ENCODE measurements at regions not wholly inside any gene's neighbourhood (a gene's known extent, or its start where the extent isn't known, plus 50 kb on each side); places are given as distances from the start of the nearest gene placed in this dataset.

GRCh38 chr2:237027712-237028029 lies 58.0 kb upstream of the COPS8 start:
- Histone ChIP-seq H3K36me3 (ENCODE audit: control insufficient read depth, insufficient read depth, low read length) (no peaks in the 10 kb centered on the region), H3K9me3 (ENCODE audit: control insufficient read depth, low read length) (peaks cover 4% of the 10 kb centered on the region), H3K4me1 (ENCODE audit: control insufficient read depth, insufficient read depth, low read length) (peaks cover 18% of the 10 kb centered on the region)

GRCh38 chr2:237030382-237030781 lies 55.3 kb upstream of the COPS8 start:
- no peak overlapping the region for H3K4me3 ChIP-seq (ENCODE audit: low read length)
- H3K9me3 ChIP-seq (ENCODE audit: control insufficient read depth, low read length), result no peaks in the 10 kb centered on the region
- no peaks in the 10 kb centered on the region for H3K36me3 ChIP-seq (ENCODE audit: control insufficient read depth, insufficient read depth, low read length)
- no peak overlapping the region for H3K9ac ChIP-seq (ENCODE audit: low read length)
- no peaks in the 10 kb centered on the region for H3K27me3 ChIP-seq (ENCODE audit: control insufficient read depth, insufficient read depth, low read length)
- peaks cover 12% of the 10 kb centered on the region for H3K4me1 ChIP-seq (ENCODE audit: control insufficient read depth, insufficient read depth, low read length)

More at GRCh38 chr2:237027712-237028029, 58.0 kb upstream of the COPS8 start:
- Histone ChIP-seq H3K9ac (ENCODE audit: low read length) (no peak overlapping the region), H3K4me3 (ENCODE audit: low read length) (no peak overlapping the region), H3K27me3 (ENCODE audit: control insufficient read depth, insufficient read depth, low read length) (no peaks in the 10 kb centered on the region)

- H3K9ac ChIP-seq (ENCODE audit: low read length), result no peak overlapping the region
- no peaks in the 10 kb centered on the region for H3K4me1 ChIP-seq (ENCODE audit: control insufficient read depth, insufficient read depth, low read length)
- H3K9me3 ChIP-seq (ENCODE audit: control insufficient read depth, low read length), result no peaks in the 10 kb centered on the region
- H3K36me3 ChIP-seq (ENCODE audit: control insufficient read depth, insufficient read depth, low read length), result no peaks in the 10 kb centered on the region
- no peaks in the 10 kb centered on the region for H3K27me3 ChIP-seq (ENCODE audit: control insufficient read depth, insufficient read depth, low read length)
- H3K4me3 ChIP-seq (ENCODE audit: low read length), result no peak overlapping the region
Observed at GRCh38 chr2:237033536-237034060, 52.1 kb upstream of the COPS8 start.

- Histone ChIP-seq H3K9me3 (ENCODE audit: control insufficient read depth, low read length) (no peaks in the 10 kb centered on the region), H3K9ac (ENCODE audit: low read length) (no peak overlapping the region), H3K4me3 (ENCODE audit: low read length) (no peak overlapping the region), H3K4me1 (ENCODE audit: control insufficient read depth, insufficient read depth, low read length) (no peaks in the 10 kb centered on the region), H3K27me3 (ENCODE audit: control insufficient read depth, insufficient read depth, low read length) (no peaks in the 10 kb centered on the region), H3K36me3 (ENCODE audit: control insufficient read depth, insufficient read depth, low read length) (no peaks in the 10 kb centered on the region)
Observed at GRCh38 chr2:237035781-237036475, 49.8 kb upstream of the COPS8 start.

Measured in mucosa of stomach (tissue), 1 donor.